ENCODE measurements at regions not wholly inside any gene's neighbourhood (a gene's known extent, or its start where the extent isn't known, plus 50 kb on each side); places are given as distances from the start of the nearest gene placed in this dataset.

GRCh38 chr4:4659871-4660651 lies 118.2 kb upstream of the STX18 start:
- no peaks in the 10 kb centered on the region for H3K27me3 ChIP-seq (ENCODE audit: control insufficient read depth, insufficient read depth, low read length)
- H3K9me3 ChIP-seq (ENCODE audit: control insufficient read depth, insufficient read depth, low read length): peaks cover 5% of the 10 kb centered on the region; the same call in 1 of the 2 replicates
- ChIA-PET POLR2A (interaction anchor here (0.6 kb wide), 1 partner anchor 17 kb away, joined by 3 read pairs; no protein-coding TSS in a partner anchor), CTCF (interaction anchor here (1.9 kb wide), 1 partner anchor 141 kb away, joined by 11 read pairs; no protein-coding TSS in a partner anchor)
- DNase-seq (ENCODE audit: low read depth, low spot score): peak; percentile 74
- TF ChIP-seq, protein P1, sequence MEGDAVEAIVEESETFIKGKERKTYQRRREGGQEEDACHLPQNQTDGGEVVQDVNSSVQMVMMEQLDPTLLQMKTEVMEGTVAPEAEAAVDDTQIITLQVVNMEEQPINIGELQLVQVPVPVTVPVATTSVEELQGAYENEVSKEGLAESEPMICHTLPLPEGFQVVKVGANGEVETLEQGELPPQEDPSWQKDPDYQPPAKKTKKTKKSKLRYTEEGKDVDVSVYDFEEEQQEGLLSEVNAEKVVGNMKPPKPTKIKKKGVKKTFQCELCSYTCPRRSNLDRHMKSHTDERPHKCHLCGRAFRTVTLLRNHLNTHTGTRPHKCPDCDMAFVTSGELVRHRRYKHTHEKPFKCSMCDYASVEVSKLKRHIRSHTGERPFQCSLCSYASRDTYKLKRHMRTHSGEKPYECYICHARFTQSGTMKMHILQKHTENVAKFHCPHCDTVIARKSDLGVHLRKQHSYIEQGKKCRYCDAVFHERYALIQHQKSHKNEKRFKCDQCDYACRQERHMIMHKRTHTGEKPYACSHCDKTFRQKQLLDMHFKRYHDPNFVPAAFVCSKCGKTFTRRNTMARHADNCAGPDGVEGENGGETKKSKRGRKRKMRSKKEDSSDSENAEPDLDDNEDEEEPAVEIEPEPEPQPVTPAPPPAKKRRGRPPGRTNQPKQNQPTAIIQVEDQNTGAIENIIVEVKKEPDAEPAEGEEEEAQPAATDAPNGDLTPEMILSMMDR (IDR thresholded peaks at IDR 0.05; ENCODE audit: low read depth, low read length): no peak
- H3K27ac ChIP-seq (ENCODE audit: low read depth, low read length): peak overlapping the region; percentile 92
- H3K4me3 ChIP-seq (ENCODE audit: low read depth, low read length): no peak overlapping the region

DNA sequence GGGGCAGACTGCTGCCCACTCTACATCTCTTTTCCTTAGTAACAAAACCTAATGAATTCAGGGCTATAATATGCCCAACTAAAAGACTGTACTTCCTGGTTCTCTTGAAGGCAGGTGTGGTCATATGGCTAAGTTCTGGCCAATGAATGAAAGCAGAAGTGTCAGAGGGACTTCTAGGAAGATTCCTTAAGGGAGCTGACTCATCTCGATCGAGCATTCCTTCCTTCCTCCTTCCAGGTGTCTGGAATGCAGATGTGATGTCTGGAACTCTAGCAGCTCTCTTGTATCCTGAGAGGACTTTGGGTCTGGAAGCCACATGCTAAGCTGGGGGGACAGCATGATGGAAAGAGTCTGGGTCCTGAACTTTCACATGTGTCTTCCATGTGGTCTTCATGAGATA lies 116.2 kb upstream of the STX18 start:
- CTCF ChIA-PET: interaction anchor here (0.6 kb wide), 1 partner anchor 24 kb away, joined by 5 read pairs; no protein-coding TSS in a partner anchor
- Histone ChIP-seq H3K4me3 (ENCODE audit: low read depth, low read length) (no peak overlapping the region), H3K27me3 (ENCODE audit: control insufficient read depth, insufficient read depth, low read length) (no peaks in the 10 kb centered on the region), H3K27ac (ENCODE audit: low read depth, low read length) (no peak overlapping the region), H3K9me3 (ENCODE audit: control insufficient read depth, insufficient read depth, low read length) (peaks cover 5% of the 10 kb centered on the region; the same call in 1 of the 2 replicates)
- DNase-seq (ENCODE audit: low read depth, low spot score): no peak
- POLR2A ChIA-PET: no interaction called here
- TF ChIP-seq, protein P1 (IDR thresholded peaks at IDR 0.05; ENCODE audit: low read depth, low read length): no peak

GRCh38 chr4:4656977-4657376 lies 115.1 kb upstream of the STX18 start:
- POLR2A ChIA-PET: no interaction called here
- Histone ChIP-seq H3K9me3 (ENCODE audit: control insufficient read depth, insufficient read depth, low read length) (peaks cover 5% of the 10 kb centered on the region; the same call in 1 of the 2 replicates), H3K27ac (ENCODE audit: low read depth, low read length) (no peak overlapping the region), H3K27me3 (ENCODE audit: control insufficient read depth, insufficient read depth, low read length) (no peaks in the 10 kb centered on the region), H3K4me3 (ENCODE audit: low read depth, low read length) (no peak overlapping the region)
- TF ChIP-seq, protein P1 (IDR thresholded peaks at IDR 0.05; ENCODE audit: low read depth, low read length): no peak
- DNase-seq (ENCODE audit: low read depth, low spot score): no peak
- CTCF ChIA-PET: no interaction called here

DNA sequence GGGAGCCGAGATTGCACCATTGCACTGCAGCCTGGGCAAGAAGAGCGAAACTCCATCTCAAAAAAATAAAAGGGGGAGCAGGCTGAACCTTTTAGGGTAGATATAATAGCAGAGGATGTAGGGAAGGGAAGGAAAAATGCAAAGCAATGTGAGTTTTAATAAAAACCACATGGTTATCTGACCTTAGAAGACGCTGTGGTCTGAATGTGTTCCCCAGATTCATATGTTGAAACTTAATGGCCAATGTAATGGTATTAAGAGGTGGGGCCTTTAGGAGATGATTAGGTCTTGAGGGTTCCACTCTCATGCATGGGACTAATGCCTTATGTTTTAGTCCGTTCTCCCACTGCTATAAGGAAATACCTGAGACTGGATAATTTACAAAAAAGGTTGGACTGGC lies 114.1 kb upstream of the STX18 start:
- H3K27me3 ChIP-seq (ENCODE audit: control insufficient read depth, insufficient read depth, low read length): no peaks in the 10 kb centered on the region
- DNase-seq (ENCODE audit: low read depth, low spot score): no peak
- TF ChIP-seq, protein P1 (IDR thresholded peaks at IDR 0.05; ENCODE audit: low read depth, low read length): no peak
- ChIA-PET POLR2A (no interaction called here), CTCF (no interaction called here)
- H3K4me3 ChIP-seq (ENCODE audit: low read depth, low read length): no peak overlapping the region
- no peak overlapping the region for H3K27ac ChIP-seq (ENCODE audit: low read depth, low read length)
- peaks cover 5% of the 10 kb centered on the region; the same call in 1 of the 2 replicates for H3K9me3 ChIP-seq (ENCODE audit: control insufficient read depth, insufficient read depth, low read length)

- TF ChIP-seq, protein P1 (IDR thresholded peaks at IDR 0.05; ENCODE audit: low read depth, low read length): no peak
- CTCF ChIA-PET: no interaction called here
- Histone ChIP-seq H3K27ac (ENCODE audit: low read depth, low read length) (no peak overlapping the region), H3K27me3 (ENCODE audit: control insufficient read depth, insufficient read depth, low read length) (no peaks in the 10 kb centered on the region), H3K9me3 (ENCODE audit: control insufficient read depth, insufficient read depth, low read length) (peaks cover 5% of the 10 kb centered on the region; the same call in 1 of the 2 replicates), H3K4me3 (ENCODE audit: low read depth, low read length) (no peak overlapping the region)
- POLR2A ChIA-PET: no interaction called here
- DNase-seq (ENCODE audit: low read depth, low spot score): no peak
Measured at GRCh38 chr4:4655011-4655410, 113.2 kb upstream of the STX18 start.

All from AG04450 (cell line).